ENCODE measurements at regions not wholly inside any gene's neighbourhood (a gene's known extent, or its start where the extent isn't known, plus 50 kb on each side); places are given as distances from the start of the nearest gene placed in this dataset.

DNA sequence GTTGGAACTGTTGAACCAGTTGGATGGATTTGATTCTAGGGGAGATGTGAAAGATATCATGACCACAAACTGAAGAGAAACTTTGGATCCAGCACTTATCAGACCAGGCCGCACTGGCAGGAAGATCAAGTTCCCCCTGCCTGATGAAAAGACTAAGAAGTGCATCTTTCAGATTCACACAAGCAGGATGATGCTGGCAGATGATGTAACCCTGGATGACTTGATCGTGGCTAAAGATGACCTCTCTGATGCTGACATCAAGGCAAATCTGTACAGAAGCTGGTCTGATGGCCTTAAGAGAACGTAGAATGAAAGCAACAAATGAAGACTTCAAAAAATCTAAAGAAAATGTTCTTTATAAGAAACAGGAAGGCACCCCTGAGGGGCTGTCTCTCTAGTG lies 72.8 kb upstream of the CDYL start:
- TF ChIP-seq EZH2 (IDR thresholded peaks at IDR 0.05; ENCODE audit: low read length, unreplicated experiment), result no peak
- TF ChIP-seq CTCF (conservative IDR thresholded peaks at IDR 0.05; ENCODE audit: low read depth, low read length), result no peak
